T-helper 1 cell treated with Interleukin-12 subunit alpha and Interleukin-12 subunit beta and Interleukin-4 antibody, amounts not matched to agents 30 μg/mL and 1 μg/mL, for 36 hours (primary cell): ENCODE measurements at regions not wholly inside any gene's neighbourhood (a gene's known extent, or its start where the extent isn't known, plus 50 kb on each side); places are given as distances from the start of the nearest gene placed in this dataset.

Experiments
- H3K27ac Mint-ChIP-seq: one replicate; pipeline ENCODE4 v1.8.0; 2021; ENCODE audit warnings: mild to moderate bottlenecking, mixed read lengths
- H3K27me3 Mint-ChIP-seq: one replicate; pipeline ENCODE4 v1.8.0; 2021; ENCODE audit warnings: low read depth, mixed read lengths
- H3K36me3 Mint-ChIP-seq: one replicate; pipeline ENCODE4 v1.8.0; 2021; ENCODE audit warnings: low read depth, mixed read lengths
- H3K4me1 Mint-ChIP-seq: one replicate; pipeline ENCODE4 v1.8.0; 2021; ENCODE audit warnings: low read depth, mixed read lengths
- H3K4me3 Mint-ChIP-seq: one replicate; pipeline ENCODE4 v1.8.0; 2021; ENCODE audit warnings: mild to moderate bottlenecking, moderate library complexity, mixed read lengths
- H3K9me3 Mint-ChIP-seq: one replicate; pipeline ENCODE4 v1.8.0; 2021; ENCODE audit warnings: mixed read lengths

- Mint-ChIP-seq H3K4me3 (no peak overlapping the region), H3K27ac (no peak overlapping the region), H3K36me3 (no peaks in the 10 kb centered on the region), H3K4me1 (no peaks in the 10 kb centered on the region), H3K9me3 (no peaks in the 10 kb centered on the region), H3K27me3 (no peaks in the 10 kb centered on the region)
Measured at GRCh38 chr5:89208811-89209210, 325.8 kb upstream of the MEF2C start.

GRCh38 chr5:89208392-89208791 is 325.4 kb upstream of the MEF2C start:
- H3K27me3 Mint-ChIP-seq = no peaks in the 10 kb centered on the region
- H3K4me3 Mint-ChIP-seq = no peak overlapping the region
- H3K4me1 Mint-ChIP-seq = no peaks in the 10 kb centered on the region
- no peaks in the 10 kb centered on the region for H3K36me3 Mint-ChIP-seq
- no peaks in the 10 kb centered on the region for H3K9me3 Mint-ChIP-seq
- no peak overlapping the region for H3K27ac Mint-ChIP-seq

GRCh38 chr5:89204756-89205155 is 321.8 kb upstream of the MEF2C start:
- Mint-ChIP-seq H3K4me1 (no peaks in the 10 kb centered on the region), H3K9me3 (peaks cover 7% of the 10 kb centered on the region), H3K27me3 (no peaks in the 10 kb centered on the region), H3K4me3 (no peak overlapping the region), H3K27ac (no peak overlapping the region), H3K36me3 (no peaks in the 10 kb centered on the region)

GRCh38 chr5:89203611-89204010 is 320.6 kb upstream of the MEF2C start:
- H3K36me3 Mint-ChIP-seq = no peaks in the 10 kb centered on the region
- no peak overlapping the region for H3K4me3 Mint-ChIP-seq
- no peak overlapping the region for H3K27ac Mint-ChIP-seq
- H3K27me3 Mint-ChIP-seq = no peaks in the 10 kb centered on the region
- H3K4me1 Mint-ChIP-seq = no peaks in the 10 kb centered on the region
- H3K9me3 Mint-ChIP-seq = peaks cover 16% of the 10 kb centered on the region

GRCh38 chr5:89200899-89201298 is 317.9 kb upstream of the MEF2C start:
- no peaks in the 10 kb centered on the region for H3K36me3 Mint-ChIP-seq
- no peaks in the 10 kb centered on the region for H3K4me1 Mint-ChIP-seq
- H3K9me3 Mint-ChIP-seq = peaks cover 33% of the 10 kb centered on the region
- no peaks in the 10 kb centered on the region for H3K27me3 Mint-ChIP-seq
- H3K27ac Mint-ChIP-seq = no peak overlapping the region
- no peak overlapping the region for H3K4me3 Mint-ChIP-seq

GRCh38 chr5:89199306-89199705 is 316.3 kb upstream of the MEF2C start:
- peaks cover 33% of the 10 kb centered on the region for H3K9me3 Mint-ChIP-seq

GRCh38 chr5:89191374-89191773 is 308.4 kb upstream of the MEF2C start:
- Mint-ChIP-seq H3K36me3 (no peaks in the 10 kb centered on the region), H3K9me3 (no peaks in the 10 kb centered on the region), H3K27ac (no peak overlapping the region), H3K4me1 (no peaks in the 10 kb centered on the region), H3K27me3 (no peaks in the 10 kb centered on the region), H3K4me3 (no peak overlapping the region)

More at GRCh38 chr5:89199306-89199705, 316.3 kb upstream of the MEF2C start:
- Mint-ChIP-seq H3K36me3 (no peaks in the 10 kb centered on the region), H3K27ac (no peak overlapping the region), H3K4me3 (no peak overlapping the region), H3K27me3 (no peaks in the 10 kb centered on the region), H3K4me1 (no peaks in the 10 kb centered on the region)

GRCh38 chr5:89190515-89191265 is 307.7 kb upstream of the MEF2C start:
- H3K4me3 Mint-ChIP-seq = no peak overlapping the region
- H3K4me1 Mint-ChIP-seq = no peaks in the 10 kb centered on the region
- H3K9me3 Mint-ChIP-seq = no peaks in the 10 kb centered on the region
- H3K27me3 Mint-ChIP-seq = no peaks in the 10 kb centered on the region
- H3K27ac Mint-ChIP-seq = no peak overlapping the region
- no peaks in the 10 kb centered on the region for H3K36me3 Mint-ChIP-seq

GRCh38 chr5:89187883-89188465 is 305.0 kb upstream of the MEF2C start:
- Mint-ChIP-seq H3K4me1 (no peaks in the 10 kb centered on the region), H3K27me3 (no peaks in the 10 kb centered on the region), H3K4me3 (no peak overlapping the region), H3K9me3 (no peaks in the 10 kb centered on the region), H3K27ac (no peak overlapping the region), H3K36me3 (no peaks in the 10 kb centered on the region)

DNA sequence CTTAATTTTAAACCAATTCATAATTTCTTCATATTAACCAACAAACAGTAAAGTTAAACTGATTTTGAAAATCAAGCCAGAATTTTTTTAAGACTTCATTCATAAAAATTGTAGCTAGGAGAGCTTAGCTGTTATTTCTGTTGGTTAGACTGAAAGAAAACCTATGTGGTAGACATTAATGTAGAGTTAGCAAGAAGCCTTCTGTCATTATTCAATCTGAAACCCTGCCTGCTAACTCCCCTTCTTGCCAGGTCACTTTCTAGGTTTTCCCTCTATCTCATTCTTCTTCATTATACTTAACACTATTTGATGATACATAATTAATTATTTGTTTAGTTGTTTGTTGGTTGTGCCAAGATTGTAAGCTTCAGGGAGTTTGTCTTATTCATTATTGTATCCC is 304.3 kb upstream of the MEF2C start:
- Mint-ChIP-seq H3K27ac (no peak overlapping the region), H3K4me1 (no peaks in the 10 kb centered on the region), H3K9me3 (no peaks in the 10 kb centered on the region), H3K4me3 (no peak overlapping the region), H3K36me3 (no peaks in the 10 kb centered on the region), H3K27me3 (no peaks in the 10 kb centered on the region)

- Mint-ChIP-seq H3K27me3 (no peaks in the 10 kb centered on the region), H3K9me3 (no peaks in the 10 kb centered on the region), H3K4me3 (no peak overlapping the region), H3K4me1 (no peaks in the 10 kb centered on the region), H3K27ac (no peak overlapping the region), H3K36me3 (no peaks in the 10 kb centered on the region)
Measured at GRCh38 chr5:89181546-89181945, 298.6 kb upstream of the MEF2C start.

- H3K27me3 Mint-ChIP-seq = no peaks in the 10 kb centered on the region
- no peak overlapping the region for H3K4me3 Mint-ChIP-seq
- no peaks in the 10 kb centered on the region for H3K36me3 Mint-ChIP-seq
- H3K4me1 Mint-ChIP-seq = no peaks in the 10 kb centered on the region
- H3K27ac Mint-ChIP-seq = no peak overlapping the region
- H3K9me3 Mint-ChIP-seq = no peaks in the 10 kb centered on the region
Measured at GRCh38 chr5:89179731-89180130, 296.7 kb upstream of the MEF2C start.

DNA sequence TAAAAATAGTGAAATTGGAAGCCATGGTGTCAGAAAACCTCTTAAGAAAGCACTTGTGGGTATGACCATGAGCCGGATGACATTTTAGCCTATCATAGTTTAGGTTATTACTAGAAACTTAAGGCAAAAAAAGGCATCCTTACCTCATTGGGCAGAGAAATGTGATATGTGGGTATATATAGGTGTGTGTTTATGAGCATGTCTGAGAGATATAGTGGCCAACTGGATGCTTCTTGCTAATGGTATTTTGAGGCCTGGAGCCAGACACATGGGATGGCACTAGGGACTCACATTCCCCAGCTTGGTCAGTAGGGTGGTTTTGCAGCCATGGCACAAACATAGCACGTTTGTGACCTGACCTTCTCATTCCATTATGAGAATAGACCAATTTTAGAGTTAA is 295.6 kb upstream of the MEF2C start:
- Mint-ChIP-seq H3K9me3 (no peaks in the 10 kb centered on the region), H3K4me1 (no peaks in the 10 kb centered on the region), H3K4me3 (no peak overlapping the region), H3K27ac (no peak overlapping the region), H3K27me3 (no peaks in the 10 kb centered on the region), H3K36me3 (no peaks in the 10 kb centered on the region)

DNA sequence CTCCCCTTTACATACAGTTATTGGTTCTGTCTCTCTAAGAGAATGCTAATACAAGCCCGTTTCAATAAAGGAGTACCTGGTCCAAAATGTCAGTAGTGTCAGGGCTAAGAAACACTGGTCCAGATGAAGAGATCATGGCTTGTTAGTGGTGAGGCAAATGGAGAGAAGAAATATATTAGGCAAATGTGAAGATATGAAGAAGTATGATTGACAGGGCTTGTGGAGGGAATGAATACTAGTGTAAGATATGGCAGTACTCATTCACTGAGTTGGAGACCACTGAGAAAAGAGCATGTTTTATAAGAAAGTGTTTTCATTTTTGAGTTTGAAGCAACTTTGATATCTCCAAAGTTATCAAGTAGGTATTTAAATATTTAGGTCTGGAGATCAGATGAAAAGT is 290.5 kb upstream of the MEF2C start:
- H3K9me3 Mint-ChIP-seq = peaks cover 3% of the 10 kb centered on the region
- no peaks in the 10 kb centered on the region for H3K36me3 Mint-ChIP-seq
- H3K4me3 Mint-ChIP-seq = no peak overlapping the region
- no peak overlapping the region for H3K27ac Mint-ChIP-seq
- no peaks in the 10 kb centered on the region for H3K27me3 Mint-ChIP-seq
- H3K4me1 Mint-ChIP-seq = no peaks in the 10 kb centered on the region

- peaks cover 6% of the 10 kb centered on the region for H3K9me3 Mint-ChIP-seq
- no peaks in the 10 kb centered on the region for H3K36me3 Mint-ChIP-seq
- no peak overlapping the region for H3K4me3 Mint-ChIP-seq
- H3K27ac Mint-ChIP-seq = no peak overlapping the region
- H3K27me3 Mint-ChIP-seq = no peaks in the 10 kb centered on the region
- H3K4me1 Mint-ChIP-seq = no peaks in the 10 kb centered on the region
Measured at GRCh38 chr5:89168766-89169165, 285.8 kb upstream of the MEF2C start.
